ENCODE measurements at regions not wholly inside any gene's neighbourhood (a gene's known extent, or its start where the extent isn't known, plus 50 kb on each side); places are given as distances from the start of the nearest gene placed in this dataset.

- no peak for DNase-seq (ENCODE audit: low spot score)
Measured at GRCh38 chr7:155973451-155973997, 161.3 kb upstream of the SHH start.

GRCh38 chr7:155972651-155973390 is 160.6 kb upstream of the SHH start:
- DNase-seq (ENCODE audit: low spot score) = no peak

GRCh38 chr7:155972247-155972646 is 160.0 kb upstream of the SHH start:
- no peak for DNase-seq (ENCODE audit: low spot score)

GRCh38 chr7:155971180-155971770 is 159.0 kb upstream of the SHH start:
- DNase-seq (ENCODE audit: low spot score) = no peak

GRCh38 chr7:155969192-155969929 is 157.1 kb upstream of the SHH start:
- no peak for DNase-seq (ENCODE audit: low spot score)

GRCh38 chr7:155965010-155965409 is 152.7 kb upstream of the SHH start:
- DNase-seq (ENCODE audit: low spot score) = no peak

- DNase-seq (ENCODE audit: low spot score) = no peak
Measured at GRCh38 chr7:155964543-155964942, 152.3 kb upstream of the SHH start.

GRCh38 chr7:155963771-155964195 is 151.5 kb upstream of the SHH start:
- DNase-seq (ENCODE audit: low spot score) = no peak

GRCh38 chr7:155963356-155963755 is 151.1 kb upstream of the SHH start:
- no peak for DNase-seq (ENCODE audit: low spot score)

- no peak for DNase-seq (ENCODE audit: low spot score)
Measured at GRCh38 chr7:155962968-155963300, 150.7 kb upstream of the SHH start.

- no peak for DNase-seq (ENCODE audit: low spot score)
Measured at GRCh38 chr7:155962191-155962967, 150.1 kb upstream of the SHH start.

- DNase-seq (ENCODE audit: low spot score) = no peak
Measured at GRCh38 chr7:155961241-155962190, 149.3 kb upstream of the SHH start.

GRCh38 chr7:155959894-155960293 is 147.6 kb upstream of the SHH start:
- no peak for DNase-seq (ENCODE audit: low spot score)

- no peak for DNase-seq (ENCODE audit: low spot score)
Measured at GRCh38 chr7:155956977-155957376, 144.7 kb upstream of the SHH start.

GRCh38 chr7:155955367-155955635 is 143.0 kb upstream of the SHH start:
- DNase-seq (ENCODE audit: low spot score) = no peak

GRCh38 chr7:155954550-155955366 is 142.5 kb upstream of the SHH start:
- no peak for DNase-seq (ENCODE audit: low spot score)

- no peak for DNase-seq (ENCODE audit: low spot score)
Measured at GRCh38 chr7:155953781-155954549, 141.7 kb upstream of the SHH start.

- no peak for DNase-seq (ENCODE audit: low spot score)
Measured at GRCh38 chr7:155953501-155953778, 141.2 kb upstream of the SHH start.

GRCh38 chr7:155951554-155952158 is 139.4 kb upstream of the SHH start:
- no peak for DNase-seq (ENCODE audit: low spot score)

Data from NAMALWA (cell line).